ENCODE measurements at regions not wholly inside any gene's neighbourhood (a gene's known extent, or its start where the extent isn't known, plus 50 kb on each side); places are given as distances from the start of the nearest gene placed in this dataset.

DNA sequence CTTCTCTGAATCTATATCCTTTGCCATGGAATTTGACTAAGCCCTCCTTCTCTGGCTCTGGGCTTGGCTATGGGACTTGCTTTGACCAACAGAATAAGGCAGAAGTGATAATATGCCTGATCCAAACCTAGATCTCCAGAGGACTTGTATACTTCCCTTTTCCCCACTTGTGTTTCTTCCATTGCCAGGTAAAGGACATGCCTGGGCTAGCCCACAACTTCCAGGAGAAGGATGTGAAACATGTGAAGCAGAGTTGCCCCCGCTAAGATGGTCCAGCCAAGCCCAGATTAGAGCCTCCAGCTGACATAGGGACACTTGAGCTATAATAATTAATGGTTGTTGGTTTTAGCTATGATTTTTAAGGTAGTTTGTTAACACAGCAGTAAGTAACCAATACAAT is 55.1 kb downstream of the FOXB1 start:
- TF ChIP-seq POLR2A (IDR thresholded peaks at IDR 0.05): no peak
- TF ChIP-seq CTCF (IDR thresholded peaks at IDR 0.05): no peak

Data from breast epithelium (tissue), 3 donors.